Omental fat pad (tissue), 3 donors: ENCODE measurements at regions not wholly inside any gene's neighbourhood (a gene's known extent, or its start where the extent isn't known, plus 50 kb on each side); places are given as distances from the start of the nearest gene placed in this dataset.

Source experiments
- ATAC-seq: fragments of 150-250 bp; one replicate; pipeline ENCODE4 v1.9.1; 2016; ENCODE audit warnings: mild to moderate bottlenecking, moderate library complexity; ENCODE audit not compliant: low FRiP score
- DNase-seq: peaks from one replicate; pipeline ENCODE4 v3.0.0-alpha.2; 2019; ENCODE audit warnings: low spot score
- TF ChIP-seq, protein P1 (sequence below), 3 donors: fragments of 450-650 bp; IDR thresholded peaks; one replicate each; pipeline ENCODE4 v1.5.1; 2016 to 2017; ENCODE audit warnings: antibody characterized with exemption in 3 of 3, mild to moderate bottlenecking in 3 of 3, moderate library complexity in 2 of 3

DNA sequence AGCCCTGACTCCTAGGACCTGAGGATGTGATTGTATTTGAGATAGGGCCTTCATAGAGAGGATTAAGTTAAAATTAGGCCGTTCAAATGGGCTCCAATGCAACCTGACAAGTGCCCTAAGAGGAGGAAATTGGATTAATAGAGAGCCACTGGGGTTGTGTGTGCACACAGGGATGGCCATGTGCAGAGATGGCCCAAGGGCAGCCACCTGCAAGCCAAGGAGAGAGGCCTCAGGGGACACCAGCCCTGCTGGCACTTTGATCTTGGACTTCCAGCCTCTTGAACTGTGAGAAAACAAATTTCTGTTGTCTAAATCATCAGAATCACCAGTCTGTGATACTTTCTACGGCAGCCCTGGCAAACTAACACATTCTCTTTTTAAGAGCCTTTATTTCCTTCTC, 598.8 kb downstream of the UTRN start:
- DNase-seq (no peak), ATAC-seq (no peak)
- TF ChIP-seq, protein P1, sequence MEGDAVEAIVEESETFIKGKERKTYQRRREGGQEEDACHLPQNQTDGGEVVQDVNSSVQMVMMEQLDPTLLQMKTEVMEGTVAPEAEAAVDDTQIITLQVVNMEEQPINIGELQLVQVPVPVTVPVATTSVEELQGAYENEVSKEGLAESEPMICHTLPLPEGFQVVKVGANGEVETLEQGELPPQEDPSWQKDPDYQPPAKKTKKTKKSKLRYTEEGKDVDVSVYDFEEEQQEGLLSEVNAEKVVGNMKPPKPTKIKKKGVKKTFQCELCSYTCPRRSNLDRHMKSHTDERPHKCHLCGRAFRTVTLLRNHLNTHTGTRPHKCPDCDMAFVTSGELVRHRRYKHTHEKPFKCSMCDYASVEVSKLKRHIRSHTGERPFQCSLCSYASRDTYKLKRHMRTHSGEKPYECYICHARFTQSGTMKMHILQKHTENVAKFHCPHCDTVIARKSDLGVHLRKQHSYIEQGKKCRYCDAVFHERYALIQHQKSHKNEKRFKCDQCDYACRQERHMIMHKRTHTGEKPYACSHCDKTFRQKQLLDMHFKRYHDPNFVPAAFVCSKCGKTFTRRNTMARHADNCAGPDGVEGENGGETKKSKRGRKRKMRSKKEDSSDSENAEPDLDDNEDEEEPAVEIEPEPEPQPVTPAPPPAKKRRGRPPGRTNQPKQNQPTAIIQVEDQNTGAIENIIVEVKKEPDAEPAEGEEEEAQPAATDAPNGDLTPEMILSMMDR (IDR thresholded peaks at IDR 0.05), result no peak

DNA sequence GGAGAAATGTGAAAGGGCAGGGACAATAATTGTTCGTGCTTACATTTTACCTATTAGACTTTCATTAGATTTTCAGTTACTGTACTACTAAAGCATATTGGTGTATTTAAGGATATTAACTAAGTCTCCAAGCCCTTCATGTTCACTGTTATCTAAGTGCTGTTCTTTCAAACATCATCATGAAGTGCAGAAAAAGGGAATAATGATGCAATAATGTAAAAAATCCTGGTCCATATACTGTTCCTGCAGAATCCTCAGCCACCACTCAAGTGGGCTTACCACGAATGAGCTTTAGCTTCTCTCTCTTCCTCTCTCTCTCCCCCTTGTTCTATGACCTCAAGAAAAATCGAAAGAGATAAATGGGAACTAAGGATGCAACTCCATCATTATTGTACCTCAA, 600.7 kb downstream of the UTRN start:
- TF ChIP-seq, protein P1 (IDR thresholded peaks at IDR 0.05), result no peak
- ATAC-seq (no peak), DNase-seq (no peak)

DNA sequence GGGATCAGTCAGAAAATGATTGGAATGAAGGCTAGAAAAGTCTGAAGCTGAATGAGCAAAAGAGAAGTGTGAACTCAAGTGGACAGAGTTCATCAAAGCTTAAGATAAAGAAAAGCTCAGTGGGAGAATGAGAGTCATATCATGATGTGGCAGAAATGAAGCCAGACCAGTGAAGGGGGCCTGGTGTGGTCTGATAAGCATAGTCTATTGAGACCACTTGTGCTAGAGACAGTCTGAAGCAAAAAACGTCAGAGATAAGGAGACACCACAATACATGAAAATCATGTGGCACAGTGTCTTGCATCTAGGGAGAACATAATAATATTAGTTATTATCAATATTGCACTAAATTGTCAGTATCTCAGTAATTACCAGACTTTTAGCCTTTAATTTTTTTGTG, 601.5 kb downstream of the UTRN start:
- TF ChIP-seq, protein P1 (IDR thresholded peaks at IDR 0.05), result no peak
- no peak for ATAC-seq
- no peak for DNase-seq

DNA sequence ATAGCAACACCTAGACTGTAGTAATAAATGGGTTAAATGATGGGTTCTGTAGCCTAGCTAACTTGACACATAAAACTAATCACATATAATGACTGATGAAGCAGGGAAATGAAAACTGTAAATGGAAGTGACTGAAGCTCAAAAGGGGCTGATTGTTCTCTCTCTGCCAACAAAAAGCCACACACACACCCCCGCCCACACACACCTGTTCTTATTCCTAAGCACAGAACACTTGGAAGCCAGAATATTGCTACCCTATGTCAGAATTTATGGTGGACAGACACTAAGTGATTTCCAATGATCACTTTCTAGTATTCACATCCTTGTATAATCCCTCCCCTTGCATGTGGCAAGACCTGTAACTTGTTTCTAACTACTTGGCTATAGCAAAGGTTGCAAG, 603.5 kb downstream of the UTRN start:
- DNase-seq, result no peak
- no peak for ATAC-seq
- TF ChIP-seq, protein P1 (IDR thresholded peaks at IDR 0.05), result no peak

DNA sequence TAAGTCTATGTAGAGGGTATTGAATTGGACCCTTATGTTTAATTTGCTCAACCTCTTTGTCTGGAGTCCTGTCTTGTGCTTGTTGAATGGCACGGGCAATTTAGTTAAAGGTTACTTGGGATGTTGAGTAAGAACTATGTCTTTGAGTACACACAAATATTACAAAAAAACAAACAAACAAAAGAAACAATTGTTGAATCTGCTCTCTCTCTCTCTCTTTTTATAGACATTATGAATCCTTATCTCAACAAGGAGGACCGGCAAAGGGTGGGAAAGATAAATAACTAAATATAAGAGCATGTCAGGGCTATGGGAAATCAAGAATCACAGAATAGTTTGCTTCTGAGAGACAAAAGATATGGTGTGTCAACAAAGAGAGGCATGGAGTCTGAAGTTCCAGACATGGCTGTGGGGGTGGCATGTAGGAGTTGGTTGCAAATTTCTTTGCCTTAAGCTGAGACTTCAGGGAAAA, 608.6 kb downstream of the UTRN start:
- TF ChIP-seq, protein P1 (IDR thresholded peaks at IDR 0.05), result no peak
- ATAC-seq, result no peak
- no peak for DNase-seq

DNA sequence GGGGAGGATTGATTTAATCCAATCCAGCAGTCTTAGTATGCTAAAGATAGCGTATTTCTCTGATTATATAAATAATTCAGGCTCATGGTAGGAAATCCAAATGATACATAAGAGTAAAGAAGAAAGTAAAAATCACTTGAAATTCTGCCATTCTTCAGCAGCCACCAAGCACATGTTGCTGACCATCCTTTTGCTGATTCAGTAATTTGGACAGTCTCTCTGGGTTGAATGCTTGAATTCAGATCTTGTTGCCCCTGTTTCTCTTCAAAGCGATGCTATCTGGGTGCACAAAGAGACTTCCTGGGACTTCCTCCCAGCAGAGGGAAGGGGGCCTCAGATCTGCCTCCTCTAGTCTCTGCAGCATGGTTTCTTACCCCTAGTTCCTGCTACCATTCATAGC, 609.1 kb downstream of the UTRN start:
- TF ChIP-seq, protein P1 (IDR thresholded peaks at IDR 0.05), result no peak
- DNase-seq (no peak), ATAC-seq (no peak)

DNA sequence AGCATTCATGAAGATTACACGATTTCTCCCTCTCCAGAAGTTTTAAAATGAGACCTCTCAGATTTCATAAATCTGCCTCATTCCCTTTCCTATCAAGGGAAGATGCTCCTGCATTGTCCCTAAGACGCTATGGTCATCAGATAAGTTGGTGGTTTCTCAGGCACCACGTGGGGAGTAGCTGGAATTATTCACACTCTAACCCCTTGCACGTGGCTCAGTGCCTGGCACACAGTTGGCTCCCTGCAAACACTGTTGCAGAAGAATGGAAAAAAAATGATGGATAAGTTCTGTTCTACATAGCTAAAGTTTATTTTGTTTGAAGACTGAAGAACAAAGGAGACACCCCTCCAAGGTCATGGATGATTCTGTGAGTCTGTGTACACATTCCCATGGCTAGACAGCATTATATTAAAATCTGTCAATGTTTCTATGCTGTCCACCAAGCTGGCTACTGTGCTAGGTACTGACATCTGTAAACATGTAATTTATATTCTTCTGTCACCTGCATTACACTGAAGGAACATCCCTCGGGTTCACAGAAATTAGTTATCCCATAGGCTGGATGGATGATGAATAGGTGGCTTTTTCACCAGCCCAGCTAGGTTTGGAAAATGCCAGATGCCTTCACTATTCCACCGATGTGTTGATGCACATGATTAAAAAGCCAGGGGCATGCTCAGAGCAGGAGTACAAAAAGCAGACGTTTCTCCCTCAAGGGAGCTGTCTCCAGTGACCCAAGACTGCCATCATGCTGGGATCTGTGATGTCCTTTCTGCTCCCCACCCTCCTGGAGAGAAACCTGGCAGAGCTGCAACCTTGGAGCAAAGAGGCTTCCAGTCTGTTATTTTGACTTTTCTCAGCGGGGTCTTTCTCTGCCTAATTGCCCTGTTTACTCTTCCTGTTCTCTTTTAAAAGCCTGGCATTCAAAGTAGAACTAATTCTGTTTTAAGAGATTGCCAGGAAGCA, 610.5 kb downstream of the UTRN start:
- DNase-seq (no peak), ATAC-seq (no peak)
- TF ChIP-seq, protein P1 (IDR thresholded peaks at IDR 0.05), result no peak
